Dendritic cell treated with granulocyte-macrophage colony-stimulating factor and Interleukin-4, amounts not matched to agents 40 ng/mL and 50 ng/mL, for 4 days (primary cell): ENCODE measurements at regions not wholly inside any gene's neighbourhood (a gene's known extent, or its start where the extent isn't known, plus 50 kb on each side); places are given as distances from the start of the nearest gene placed in this dataset.

Source experiments
- H3K27ac Mint-ChIP-seq: one replicate; pipeline ENCODE4 v1.8.0; 2022; ENCODE audit warnings: mild to moderate bottlenecking, mixed read lengths
- H3K27me3 Mint-ChIP-seq: one replicate; pipeline ENCODE4 v1.8.0; 2022; ENCODE audit warnings: mild to moderate bottlenecking, mixed read lengths
- H3K36me3 Mint-ChIP-seq: one replicate; pipeline ENCODE4 v1.8.0; 2022; ENCODE audit warnings: low read depth, mixed read lengths
- H3K4me1 Mint-ChIP-seq: one replicate; pipeline ENCODE4 v1.8.0; 2022; ENCODE audit warnings: low read depth, mixed read lengths
- H3K4me3 Mint-ChIP-seq: one replicate; pipeline ENCODE4 v1.8.0; 2022; ENCODE audit warnings: mild to moderate bottlenecking, moderate library complexity, mixed read lengths
- H3K9me3 Mint-ChIP-seq: one replicate; pipeline ENCODE4 v1.8.0; 2022; ENCODE audit warnings: mixed read lengths
- intact Hi-C: fragments of 100-400 bp; cut with micrococcal nuclease; formaldehyde crosslinking; loops from one replicate; pipeline ENCODE4 v1.15.0; 2022

DNA sequence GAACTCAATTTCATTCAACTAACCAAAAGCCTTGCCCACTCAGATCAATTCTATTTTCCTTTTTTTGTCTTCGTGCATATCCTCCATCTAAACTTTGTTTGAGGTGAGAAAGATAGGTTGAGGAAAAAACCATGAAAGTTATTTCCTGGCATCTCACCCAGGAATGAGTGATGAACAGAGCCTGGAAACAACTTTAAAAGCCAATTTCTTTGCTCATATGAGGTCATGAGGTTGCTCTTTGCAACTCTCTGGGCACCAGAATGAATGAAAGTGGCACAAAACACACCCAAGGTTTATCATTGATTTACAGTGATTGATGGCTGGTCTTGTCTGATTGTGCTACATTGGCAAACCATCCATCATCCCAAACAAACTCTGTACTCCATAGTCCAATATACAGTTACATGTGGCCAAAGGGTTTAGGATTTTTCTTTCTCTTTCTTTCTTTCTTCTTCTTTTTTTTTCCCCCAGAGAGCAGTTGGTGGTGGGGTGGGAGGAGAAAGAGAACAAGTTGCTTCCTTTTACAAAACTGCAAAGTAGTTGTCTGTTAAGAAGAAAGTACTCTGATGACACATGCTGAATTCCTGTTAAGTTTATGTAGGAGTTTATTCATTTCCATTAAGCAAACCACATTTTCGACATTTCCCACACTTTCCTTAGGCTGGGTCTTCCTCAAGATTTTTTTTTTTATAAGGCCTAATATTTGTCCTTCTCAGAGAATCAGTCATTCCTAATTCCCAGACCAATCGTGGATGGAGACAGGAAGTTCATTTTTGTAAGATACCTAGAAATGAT lies 575.9 kb upstream of the ZEB2 start:
- peaks cover 39% of the 10 kb centered on the region for H3K4me1 Mint-ChIP-seq
- peaks cover 6% of the 10 kb centered on the region for H3K27me3 Mint-ChIP-seq
- H3K9me3 Mint-ChIP-seq, result peaks cover 9% of the 10 kb centered on the region
- no peaks in the 10 kb centered on the region for H3K36me3 Mint-ChIP-seq
- peak overlapping the region; percentile 40 for H3K27ac Mint-ChIP-seq
- H3K4me3 Mint-ChIP-seq, result no peak overlapping the region
- intact Hi-C loops, result no loop called here

DNA sequence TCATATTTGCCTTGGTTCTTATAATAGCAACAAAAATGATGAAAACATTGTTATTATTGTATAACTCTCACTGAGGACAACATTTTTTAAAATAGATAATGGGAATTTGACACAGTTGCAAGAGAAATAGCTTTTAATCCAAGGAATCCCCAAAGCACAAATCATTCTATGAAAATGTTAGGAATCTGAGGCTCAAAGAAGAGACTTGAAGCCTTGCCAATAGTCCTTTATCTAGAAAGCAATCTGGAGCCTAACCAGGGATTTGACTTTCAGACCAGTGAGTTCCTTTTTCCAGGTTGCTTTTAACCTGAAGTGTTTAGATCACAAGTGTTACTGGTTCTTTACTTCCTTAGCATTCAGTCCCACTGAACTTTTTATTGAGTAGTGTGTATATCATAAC lies 574.5 kb upstream of the ZEB2 start:
- Mint-ChIP-seq H3K4me3 (no peak overlapping the region), H3K27me3 (peaks cover 4% of the 10 kb centered on the region), H3K36me3 (no peaks in the 10 kb centered on the region), H3K9me3 (peaks cover 9% of the 10 kb centered on the region), H3K4me1 (peaks cover 42% of the 10 kb centered on the region), H3K27ac (no peak overlapping the region)
- intact Hi-C loops, result no loop called here

DNA sequence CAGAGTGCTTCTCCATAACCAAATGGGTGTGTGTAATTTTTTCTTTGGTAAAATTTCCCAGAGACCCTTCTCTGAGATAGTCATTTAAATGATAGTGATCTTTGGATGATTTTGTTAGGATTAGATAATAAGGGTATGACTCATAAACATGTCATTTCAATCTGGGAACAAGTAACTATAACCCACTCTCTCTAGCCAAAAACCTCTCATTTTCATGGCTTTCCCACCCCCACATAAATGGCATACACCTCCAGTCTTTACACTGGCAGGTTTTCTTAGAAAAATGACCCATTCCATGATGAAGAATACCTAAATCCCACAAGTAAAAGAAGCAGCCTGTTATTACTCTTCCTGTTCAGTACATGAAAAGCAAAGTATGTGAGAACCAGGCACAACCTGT lies 572.0 kb upstream of the ZEB2 start:
- Mint-ChIP-seq H3K4me3 (no peak overlapping the region), H3K9me3 (peaks cover 9% of the 10 kb centered on the region), H3K27ac (no peak overlapping the region)

DNA sequence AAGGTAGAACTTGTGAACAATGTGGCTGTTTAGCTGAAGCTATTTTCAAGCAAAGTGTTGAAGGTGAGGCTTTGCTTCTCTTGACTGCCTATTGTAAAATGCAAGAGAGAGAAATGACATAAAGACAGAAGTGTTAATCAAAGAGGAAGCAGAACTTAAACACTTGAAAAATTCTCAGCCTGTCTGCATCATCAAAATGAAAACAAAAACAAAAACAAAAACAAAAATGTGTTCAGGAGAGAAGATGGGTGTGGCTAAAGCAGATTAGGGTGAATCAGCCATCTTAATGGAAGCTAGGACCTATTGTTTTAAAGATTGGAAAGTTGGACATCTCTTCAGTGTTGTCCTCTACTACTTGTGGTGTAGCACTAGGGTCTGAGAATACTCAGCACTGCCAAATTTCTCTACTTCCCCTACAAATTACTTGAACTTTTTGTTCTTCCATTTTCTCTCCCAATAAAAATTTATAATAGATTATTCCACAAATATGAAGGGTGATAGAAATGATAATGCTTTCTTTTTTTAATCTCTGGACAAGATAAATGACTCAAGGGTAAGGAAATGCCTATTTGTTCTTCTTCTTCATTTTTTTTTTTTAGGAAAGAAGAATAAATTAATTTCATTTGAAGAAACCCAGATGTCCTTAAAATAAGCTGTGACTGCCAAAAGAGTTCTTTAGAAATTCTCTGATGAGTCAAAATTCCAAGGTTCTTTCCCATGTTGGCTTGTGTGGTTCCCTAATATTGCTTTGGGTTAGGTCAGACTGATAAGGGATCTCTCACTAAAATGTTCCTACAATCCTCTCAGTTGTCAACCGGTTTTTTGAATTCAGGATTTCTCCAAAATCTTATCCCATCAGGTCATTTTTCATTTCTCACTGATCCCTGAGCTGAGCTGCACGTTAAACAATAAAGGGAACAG lies 571.2 kb upstream of the ZEB2 start:
- intact Hi-C loops, result no loop called here
- no peaks in the 10 kb centered on the region for H3K36me3 Mint-ChIP-seq
- no peak overlapping the region for H3K4me3 Mint-ChIP-seq
- H3K9me3 Mint-ChIP-seq, result peaks cover 9% of the 10 kb centered on the region
- H3K27me3 Mint-ChIP-seq, result no peaks in the 10 kb centered on the region
- H3K27ac Mint-ChIP-seq, result no peak overlapping the region
- H3K4me1 Mint-ChIP-seq, result peaks cover 21% of the 10 kb centered on the region

More for the DNA sequence above, 572.0 kb upstream of the ZEB2 start:
- no peaks in the 10 kb centered on the region for H3K36me3 Mint-ChIP-seq
- H3K4me1 Mint-ChIP-seq, result peaks cover 30% of the 10 kb centered on the region
- intact Hi-C loops, result no loop called here
- H3K27me3 Mint-ChIP-seq, result peaks cover under 1% of the 10 kb centered on the region

DNA sequence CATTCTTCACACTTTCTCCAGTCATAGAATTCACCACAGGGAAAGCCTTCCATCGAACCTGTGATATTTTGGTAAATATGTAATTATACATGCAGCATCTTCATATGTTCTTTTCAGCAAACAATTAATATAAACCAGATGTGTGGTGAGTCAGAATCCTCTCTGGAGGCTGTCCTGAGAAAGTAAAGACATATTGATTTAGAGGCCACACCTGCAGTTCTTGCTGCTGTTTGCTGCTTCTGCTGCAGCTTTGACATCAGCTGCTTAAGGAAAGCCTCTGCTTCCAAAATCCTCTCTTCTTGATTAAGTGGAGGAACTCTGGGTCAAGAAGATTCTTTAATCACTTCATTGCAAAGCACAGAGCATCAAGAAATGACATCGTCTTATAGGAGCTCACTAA lies 568.8 kb upstream of the ZEB2 start:
- no peaks in the 10 kb centered on the region for H3K36me3 Mint-ChIP-seq
- H3K27ac Mint-ChIP-seq, result no peak overlapping the region
- intact Hi-C loops, result no loop called here
- peaks cover 9% of the 10 kb centered on the region for H3K4me1 Mint-ChIP-seq
- no peaks in the 10 kb centered on the region for H3K27me3 Mint-ChIP-seq
- no peaks in the 10 kb centered on the region for H3K9me3 Mint-ChIP-seq
- H3K4me3 Mint-ChIP-seq, result no peak overlapping the region

DNA sequence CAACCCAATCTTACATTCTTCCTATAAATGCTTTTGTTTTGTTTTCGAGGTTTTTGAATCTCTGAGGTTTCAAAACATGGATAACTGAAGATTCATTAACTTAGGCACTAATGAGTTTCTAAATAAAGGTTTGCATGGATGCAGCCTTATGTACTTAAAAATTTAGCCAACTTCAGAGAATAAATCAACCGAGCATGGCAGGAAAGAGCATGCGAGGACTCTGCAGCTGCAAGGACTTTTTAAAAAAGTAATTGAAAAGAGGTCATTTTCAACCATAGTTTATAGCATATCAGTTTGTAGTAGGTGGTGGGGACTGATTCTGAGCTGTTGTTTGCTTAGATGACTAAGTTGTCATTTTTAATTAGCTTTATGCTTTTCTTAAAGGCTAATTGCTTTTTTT lies 567.0 kb upstream of the ZEB2 start:
- intact Hi-C loops, result no loop called here

DNA sequence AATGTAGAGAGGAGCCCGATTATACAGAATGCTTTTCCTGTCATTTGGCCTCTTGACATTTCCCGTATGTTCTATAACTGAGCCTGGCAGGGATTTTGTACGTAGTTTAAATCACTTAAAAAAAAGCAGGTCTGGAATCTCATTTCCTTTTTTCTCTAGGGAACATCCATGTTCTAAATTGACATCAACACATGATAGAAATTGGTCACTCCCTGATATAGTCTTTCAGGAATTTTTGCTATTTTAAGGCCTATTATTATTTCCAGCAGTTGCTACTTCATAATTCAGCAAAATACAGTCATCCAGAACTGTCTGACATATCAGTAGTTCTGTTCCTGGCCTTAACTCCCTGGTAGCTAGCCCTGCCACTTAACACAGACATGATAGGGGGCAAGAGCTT lies 565.7 kb upstream of the ZEB2 start:
- intact Hi-C loops, result no loop called here

More for the DNA sequence above, 567.0 kb upstream of the ZEB2 start:
- no peaks in the 10 kb centered on the region for H3K9me3 Mint-ChIP-seq
- no peak overlapping the region for H3K4me3 Mint-ChIP-seq
- peaks cover 9% of the 10 kb centered on the region for H3K4me1 Mint-ChIP-seq
- no peaks in the 10 kb centered on the region for H3K36me3 Mint-ChIP-seq
- H3K27me3 Mint-ChIP-seq, result no peaks in the 10 kb centered on the region
- H3K27ac Mint-ChIP-seq, result no peak overlapping the region

DNA sequence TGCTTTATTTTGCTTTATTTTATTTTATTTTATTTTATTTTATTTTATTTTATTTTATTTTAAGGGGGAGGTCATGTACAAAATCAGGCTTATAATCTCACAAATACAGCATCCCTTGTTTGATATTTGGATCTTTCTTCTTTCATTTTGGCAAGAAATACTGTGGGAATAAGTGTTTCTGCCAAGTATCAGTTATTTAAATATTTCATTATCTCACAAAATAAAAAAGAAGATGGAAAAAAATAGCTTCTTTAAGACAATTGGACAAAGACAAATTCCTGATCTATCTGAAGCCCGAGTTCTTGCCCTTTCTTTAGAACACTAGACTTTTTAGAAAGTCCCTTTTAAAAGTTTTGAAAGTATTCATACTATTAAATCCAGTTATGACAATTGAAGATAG lies 560.5 kb upstream of the ZEB2 start:
- H3K4me1 Mint-ChIP-seq, result no peaks in the 10 kb centered on the region
- no peaks in the 10 kb centered on the region for H3K27me3 Mint-ChIP-seq
- H3K27ac Mint-ChIP-seq, result no peak overlapping the region
- H3K9me3 Mint-ChIP-seq, result no peaks in the 10 kb centered on the region
- no peaks in the 10 kb centered on the region for H3K36me3 Mint-ChIP-seq
- no peak overlapping the region for H3K4me3 Mint-ChIP-seq
- intact Hi-C loops, result no loop called here

More for the DNA sequence above, 565.7 kb upstream of the ZEB2 start:
- H3K9me3 Mint-ChIP-seq, result no peaks in the 10 kb centered on the region
- no peaks in the 10 kb centered on the region for H3K27me3 Mint-ChIP-seq
- no peak overlapping the region for H3K27ac Mint-ChIP-seq
- no peak overlapping the region for H3K4me3 Mint-ChIP-seq
- H3K36me3 Mint-ChIP-seq, result no peaks in the 10 kb centered on the region
- H3K4me1 Mint-ChIP-seq, result peaks cover 4% of the 10 kb centered on the region

DNA sequence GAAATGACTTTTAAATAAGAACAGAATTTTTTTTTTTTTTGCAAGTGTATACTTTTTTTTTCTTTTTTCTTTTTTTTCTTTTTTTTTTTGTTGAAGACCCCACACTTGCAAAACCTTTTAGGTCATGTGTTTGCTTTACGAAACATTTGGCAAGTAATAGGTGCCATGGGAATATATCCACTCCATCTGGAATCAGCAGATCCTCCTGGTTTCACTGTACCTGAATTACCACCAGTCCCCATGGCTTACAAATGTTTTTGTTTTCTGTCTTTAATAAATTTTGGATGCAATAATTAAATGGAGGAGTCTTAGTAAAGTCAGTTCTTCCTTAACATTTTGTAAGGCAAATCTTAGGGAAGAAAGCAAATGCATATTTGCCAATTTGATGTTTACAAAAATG lies 559.7 kb upstream of the ZEB2 start:
- H3K27me3 Mint-ChIP-seq, result no peaks in the 10 kb centered on the region
- no peak overlapping the region for H3K4me3 Mint-ChIP-seq
- intact Hi-C loops, result no loop called here
- no peaks in the 10 kb centered on the region for H3K9me3 Mint-ChIP-seq
- H3K4me1 Mint-ChIP-seq, result no peaks in the 10 kb centered on the region
- H3K36me3 Mint-ChIP-seq, result no peaks in the 10 kb centered on the region
- no peak overlapping the region for H3K27ac Mint-ChIP-seq

DNA sequence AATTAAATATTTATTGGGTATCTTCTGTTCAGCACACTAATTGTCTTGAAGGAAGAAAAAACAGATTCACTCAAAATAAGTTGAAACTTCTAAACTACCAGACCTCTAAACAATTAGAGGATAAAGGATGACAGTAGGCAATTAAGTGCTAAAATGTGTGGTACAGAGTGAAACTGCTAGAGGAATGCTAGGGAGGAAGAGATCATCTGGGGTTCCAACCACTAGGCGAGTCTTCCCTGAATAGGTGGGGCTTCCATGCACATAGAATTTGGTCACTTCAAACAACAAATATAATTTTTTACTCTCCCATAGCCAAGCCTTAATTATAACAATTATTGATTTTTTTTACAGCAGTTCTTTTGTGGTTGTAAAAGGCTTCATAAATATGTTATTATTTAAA lies 559.0 kb upstream of the ZEB2 start:
- Mint-ChIP-seq H3K36me3 (no peaks in the 10 kb centered on the region), H3K4me1 (no peaks in the 10 kb centered on the region), H3K4me3 (no peak overlapping the region), H3K27ac (no peak overlapping the region), H3K27me3 (no peaks in the 10 kb centered on the region), H3K9me3 (no peaks in the 10 kb centered on the region)
- intact Hi-C loops, result no loop called here

DNA sequence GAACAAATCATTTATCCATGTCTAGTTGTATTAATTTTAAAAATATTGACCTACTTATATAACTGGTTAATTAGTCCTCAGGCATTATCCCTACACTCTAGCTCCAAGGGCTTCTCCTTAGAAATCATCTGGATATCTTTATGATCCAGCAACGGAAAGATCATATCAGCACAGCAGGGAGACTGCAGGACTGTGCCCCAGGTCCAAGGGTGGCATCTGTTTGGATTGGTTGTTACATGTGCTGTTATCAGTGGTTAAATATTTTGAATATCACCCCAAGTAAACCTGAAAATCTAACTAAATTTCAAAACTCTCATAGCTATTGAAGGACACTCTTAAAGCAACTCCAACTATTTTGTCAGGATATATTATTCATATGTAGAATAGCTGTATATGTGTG lies 556.2 kb upstream of the ZEB2 start:
- intact Hi-C loops, result no loop called here
- Mint-ChIP-seq H3K27me3 (no peaks in the 10 kb centered on the region), H3K36me3 (no peaks in the 10 kb centered on the region), H3K27ac (no peak overlapping the region), H3K4me3 (no peak overlapping the region), H3K4me1 (no peaks in the 10 kb centered on the region), H3K9me3 (no peaks in the 10 kb centered on the region)

DNA sequence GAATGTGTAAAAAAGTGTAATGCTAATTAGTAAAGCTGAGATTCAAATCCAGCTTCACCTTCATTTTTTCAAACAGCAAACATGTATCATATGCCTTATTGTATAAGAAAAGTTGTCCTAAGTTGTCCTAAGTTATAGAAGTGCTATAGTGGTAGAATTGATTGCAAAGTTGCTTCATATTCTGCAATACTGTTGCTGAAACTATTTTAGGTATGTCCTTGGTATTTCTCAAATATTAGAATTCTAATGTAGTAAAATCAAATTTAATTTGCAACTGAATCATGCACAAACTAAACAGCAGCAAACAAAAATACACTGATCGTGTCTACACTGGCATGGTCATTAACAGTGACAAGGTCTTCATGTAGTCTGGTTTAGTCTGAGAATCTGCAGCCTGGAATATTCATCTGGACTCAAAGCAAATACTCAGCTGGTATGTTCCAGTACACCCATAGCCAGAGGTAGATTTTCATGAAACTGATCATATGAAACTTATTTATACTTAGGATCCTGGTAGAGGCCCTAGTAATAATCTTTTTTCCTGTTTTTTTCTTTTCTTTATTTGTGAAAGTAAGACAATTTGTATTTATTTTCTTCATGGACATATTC lies 555.6 kb upstream of the ZEB2 start:
- Mint-ChIP-seq H3K27ac (no peak overlapping the region), H3K4me1 (no peaks in the 10 kb centered on the region), H3K36me3 (no peaks in the 10 kb centered on the region), H3K4me3 (no peak overlapping the region), H3K9me3 (no peaks in the 10 kb centered on the region), H3K27me3 (no peaks in the 10 kb centered on the region)
- intact Hi-C loops, result no loop called here

DNA sequence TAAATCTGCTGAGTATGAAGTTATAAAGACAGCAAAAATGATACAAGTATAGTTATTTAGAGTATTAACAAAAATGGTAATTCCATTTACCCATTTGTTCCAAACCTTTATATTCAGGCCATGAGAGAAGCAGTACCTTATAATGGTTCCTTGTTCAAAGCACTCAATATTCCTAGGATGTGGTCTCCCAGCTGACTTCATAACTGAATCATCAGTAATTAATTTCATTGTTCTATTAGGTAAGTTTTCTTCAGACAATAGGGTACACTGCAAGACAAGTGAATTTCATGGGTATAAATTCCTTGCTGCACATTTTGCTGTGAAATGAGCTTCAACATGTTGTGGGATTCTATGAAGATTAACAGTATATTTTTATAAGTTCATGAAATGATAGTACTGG lies 550.8 kb upstream of the ZEB2 start:
- H3K4me3 Mint-ChIP-seq, result no peak overlapping the region
- H3K36me3 Mint-ChIP-seq, result peaks cover 6% of the 10 kb centered on the region
- no peak overlapping the region for H3K27ac Mint-ChIP-seq
- intact Hi-C loops, result no loop called here
- no peaks in the 10 kb centered on the region for H3K4me1 Mint-ChIP-seq
- H3K27me3 Mint-ChIP-seq, result no peaks in the 10 kb centered on the region
- peaks cover 15% of the 10 kb centered on the region for H3K9me3 Mint-ChIP-seq

DNA sequence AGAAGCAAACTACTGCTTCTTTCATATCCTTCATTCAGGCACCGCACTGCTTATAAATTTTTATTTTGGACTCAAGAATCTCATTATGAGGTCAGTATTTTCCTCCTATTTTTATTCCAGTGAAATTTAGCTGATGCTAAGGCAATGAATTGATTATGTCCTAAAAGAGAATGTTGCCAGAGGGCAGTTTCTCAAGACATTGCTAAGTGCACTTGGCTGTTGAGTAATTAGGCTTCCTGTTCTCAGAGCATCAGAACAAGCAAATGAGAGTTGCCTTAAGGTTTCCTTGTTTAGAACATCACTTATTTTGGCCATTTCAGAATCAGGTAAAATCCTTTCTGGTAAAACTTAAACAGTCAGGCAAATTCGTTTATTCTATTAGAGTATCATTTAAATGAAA lies 548.6 kb upstream of the ZEB2 start:
- Mint-ChIP-seq H3K9me3 (peaks cover 15% of the 10 kb centered on the region), H3K4me1 (no peaks in the 10 kb centered on the region)

More for the DNA sequence above, 548.6 kb upstream of the ZEB2 start:
- peaks cover 6% of the 10 kb centered on the region for H3K36me3 Mint-ChIP-seq
- no peak overlapping the region for H3K4me3 Mint-ChIP-seq
- H3K27me3 Mint-ChIP-seq, result no peaks in the 10 kb centered on the region
- intact Hi-C loops, result no loop called here
- H3K27ac Mint-ChIP-seq, result no peak overlapping the region
